ENCODE measurements at regions not wholly inside any gene's neighbourhood (a gene's known extent, or its start where the extent isn't known, plus 50 kb on each side); places are given as distances from the start of the nearest gene placed in this dataset.

- TF ChIP-seq CTCF (IDR thresholded peaks at IDR 0.05; ENCODE audit: unreplicated experiment), result no peak
- no peak overlapping the region for H3K4me3 Mint-ChIP-seq (ENCODE audit: unreplicated experiment)
- no peaks in the 10 kb centered on the region for H3K4me1 Mint-ChIP-seq (ENCODE audit: unreplicated experiment)
- DNase-seq (ENCODE audit: low spot score), result no peak
- H3K27ac Mint-ChIP-seq (ENCODE audit: unreplicated experiment), result no peak overlapping the region
- no peaks in the 10 kb centered on the region for H3K36me3 Mint-ChIP-seq (ENCODE audit: low read depth, unreplicated experiment)
- H3K9me3 Mint-ChIP-seq (ENCODE audit: unreplicated experiment), result no peaks in the 10 kb centered on the region
- H3K27me3 Mint-ChIP-seq (ENCODE audit: unreplicated experiment), result no peaks in the 10 kb centered on the region
These were observed 607.5 kb downstream of the USP25 start for GRCh38 chr21:16337266-16337665.

GRCh38 chr21:16342932-16343331 lies 613.1 kb downstream of the USP25 start:
- H3K36me3 Mint-ChIP-seq (ENCODE audit: low read depth, unreplicated experiment), result no peaks in the 10 kb centered on the region
- no peak overlapping the region for H3K27ac Mint-ChIP-seq (ENCODE audit: unreplicated experiment)
- H3K9me3 Mint-ChIP-seq (ENCODE audit: unreplicated experiment), result no peaks in the 10 kb centered on the region
- H3K27me3 Mint-ChIP-seq (ENCODE audit: unreplicated experiment), result peaks cover 2% of the 10 kb centered on the region
- no peaks in the 10 kb centered on the region for H3K4me1 Mint-ChIP-seq (ENCODE audit: unreplicated experiment)
- TF ChIP-seq CTCF (IDR thresholded peaks at IDR 0.05; ENCODE audit: unreplicated experiment), result no peak
- H3K4me3 Mint-ChIP-seq (ENCODE audit: unreplicated experiment), result no peak overlapping the region
- DNase-seq (ENCODE audit: low spot score), result no peak

GRCh38 chr21:16343776-16344175 lies 614.0 kb downstream of the USP25 start:
- no peak for TF ChIP-seq CTCF (IDR thresholded peaks at IDR 0.05; ENCODE audit: unreplicated experiment)
- peaks cover 2% of the 10 kb centered on the region for H3K27me3 Mint-ChIP-seq (ENCODE audit: unreplicated experiment)
- no peaks in the 10 kb centered on the region for H3K36me3 Mint-ChIP-seq (ENCODE audit: low read depth, unreplicated experiment)
- H3K4me1 Mint-ChIP-seq (ENCODE audit: unreplicated experiment), result no peaks in the 10 kb centered on the region
- H3K27ac Mint-ChIP-seq (ENCODE audit: unreplicated experiment), result no peak overlapping the region
- no peaks in the 10 kb centered on the region for H3K9me3 Mint-ChIP-seq (ENCODE audit: unreplicated experiment)
- no peak for DNase-seq (ENCODE audit: low spot score)
- no peak overlapping the region for H3K4me3 Mint-ChIP-seq (ENCODE audit: unreplicated experiment)

GRCh38 chr21:16345757-16346156 lies 616.0 kb downstream of the USP25 start:
- Mint-ChIP-seq H3K36me3 (ENCODE audit: low read depth, unreplicated experiment) (no peaks in the 10 kb centered on the region), H3K4me3 (ENCODE audit: unreplicated experiment) (no peak overlapping the region), H3K27ac (ENCODE audit: unreplicated experiment) (no peak overlapping the region), H3K27me3 (ENCODE audit: unreplicated experiment) (peaks cover 2% of the 10 kb centered on the region), H3K9me3 (ENCODE audit: unreplicated experiment) (no peaks in the 10 kb centered on the region), H3K4me1 (ENCODE audit: unreplicated experiment) (no peaks in the 10 kb centered on the region)
- no peak for DNase-seq (ENCODE audit: low spot score)
- TF ChIP-seq CTCF (IDR thresholded peaks at IDR 0.05; ENCODE audit: unreplicated experiment), result no peak

- H3K27me3 Mint-ChIP-seq (ENCODE audit: unreplicated experiment), result peaks cover 2% of the 10 kb centered on the region
- H3K9me3 Mint-ChIP-seq (ENCODE audit: unreplicated experiment), result no peaks in the 10 kb centered on the region
- no peaks in the 10 kb centered on the region for H3K36me3 Mint-ChIP-seq (ENCODE audit: low read depth, unreplicated experiment)
- H3K4me3 Mint-ChIP-seq (ENCODE audit: unreplicated experiment), result no peak overlapping the region
- H3K27ac Mint-ChIP-seq (ENCODE audit: unreplicated experiment), result no peak overlapping the region
- TF ChIP-seq CTCF (IDR thresholded peaks at IDR 0.05; ENCODE audit: unreplicated experiment), result no peak
- no peak for DNase-seq (ENCODE audit: low spot score)
- H3K4me1 Mint-ChIP-seq (ENCODE audit: unreplicated experiment), result no peaks in the 10 kb centered on the region
These were observed 617.4 kb downstream of the USP25 start for GRCh38 chr21:16347223-16347622.
